Activated T-helper 17 cell treated with anti-CD3 and anti-CD28 coated beads, Interleukin-2, amount 50 U/mL, for 72 hours (primary cell): ENCODE measurements at regions not wholly inside any gene's neighbourhood (a gene's known extent, or its start where the extent isn't known, plus 50 kb on each side); places are given as distances from the start of the nearest gene placed in this dataset.

ENCODE experiments used
- ATAC-seq: fragments of 150-1000 bp; cut with Tn5 transposase; replicated peaks from 2 replicates; pipeline ENCODE4 v1.10.0; 2021; ENCODE audit warnings: mild to moderate bottlenecking, moderate library complexity
- H3K27ac Mint-ChIP-seq: one replicate; pipeline ENCODE4 v1.8.0; 2022; ENCODE audit warnings: mixed read lengths
- H3K27me3 Mint-ChIP-seq: one replicate; pipeline ENCODE4 v1.8.0; 2022; ENCODE audit warnings: mixed read lengths
- H3K36me3 Mint-ChIP-seq: one replicate; pipeline ENCODE4 v1.8.0; 2022; ENCODE audit warnings: low read depth, mild to moderate bottlenecking, mixed read lengths
- H3K4me1 Mint-ChIP-seq: one replicate; pipeline ENCODE4 v1.8.0; 2022; ENCODE audit warnings: mixed read lengths
- H3K4me3 Mint-ChIP-seq: one replicate; pipeline ENCODE4 v1.8.0; 2022; ENCODE audit warnings: mild to moderate bottlenecking, mixed read lengths
- H3K9me3 Mint-ChIP-seq: one replicate; pipeline ENCODE4 v1.8.0; 2022; ENCODE audit warnings: mixed read lengths

DNA sequence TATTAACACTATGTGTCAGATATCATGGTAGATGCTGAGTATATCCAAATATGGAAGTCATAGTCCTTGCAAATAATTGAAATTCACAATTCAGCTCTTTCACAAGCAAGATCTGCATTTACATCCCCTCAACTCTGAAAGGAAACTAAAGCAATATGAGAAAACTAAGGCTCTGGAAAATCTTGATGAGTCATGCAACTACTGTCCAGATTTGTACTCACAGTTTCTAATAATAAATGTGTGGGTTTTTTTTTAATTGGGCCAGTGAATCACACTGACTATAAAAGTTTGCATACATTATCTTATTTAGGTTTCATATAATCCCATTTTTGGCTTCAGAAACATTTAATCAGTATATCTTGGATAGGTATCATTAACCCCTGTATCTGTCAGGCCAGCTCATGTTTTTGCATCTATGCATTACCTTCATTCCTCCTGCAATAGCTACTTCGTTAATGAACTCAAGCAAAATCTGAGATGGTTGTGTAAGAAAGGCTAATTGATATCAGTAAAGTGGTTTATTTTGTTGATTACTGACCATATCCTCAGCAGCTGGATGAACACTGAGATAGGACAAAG is 58.7 kb upstream of the PRR16 start:
- Mint-ChIP-seq H3K4me3 (no peak overlapping the region), H3K4me1 (no peaks in the 10 kb centered on the region), H3K27me3 (no peaks in the 10 kb centered on the region), H3K27ac (no peak overlapping the region), H3K9me3 (peaks cover 3% of the 10 kb centered on the region), H3K36me3 (no peaks in the 10 kb centered on the region)
- ATAC-seq: no peak

DNA sequence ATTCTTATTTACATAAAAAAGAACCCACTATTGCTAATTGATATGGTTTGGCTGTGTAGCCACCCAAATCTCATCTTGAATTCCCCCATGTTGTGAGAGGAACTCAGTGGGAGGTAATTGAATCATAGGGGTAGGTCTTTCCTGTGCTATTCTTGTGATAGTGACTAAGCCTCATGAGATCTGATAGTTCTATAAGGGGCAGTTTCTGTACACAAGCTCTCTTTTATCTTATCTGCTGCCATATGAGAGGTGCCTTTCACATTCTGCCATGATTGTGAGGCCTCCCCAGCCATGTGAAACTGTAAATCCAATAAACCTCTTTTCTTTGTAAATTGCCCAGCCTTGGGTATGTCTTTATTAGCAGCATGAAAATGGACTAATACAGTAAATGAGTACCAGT is 58.2 kb upstream of the PRR16 start:
- H3K9me3 Mint-ChIP-seq: no peaks in the 10 kb centered on the region
- no peak overlapping the region for H3K27ac Mint-ChIP-seq
- no peaks in the 10 kb centered on the region for H3K27me3 Mint-ChIP-seq

GRCh38 chr5:120413686-120414085 is 50.4 kb upstream of the PRR16 start:
- no peaks in the 10 kb centered on the region for H3K36me3 Mint-ChIP-seq

More for the DNA sequence above, 58.2 kb upstream of the PRR16 start:
- no peak overlapping the region for H3K4me3 Mint-ChIP-seq
- no peaks in the 10 kb centered on the region for H3K4me1 Mint-ChIP-seq
- ATAC-seq: no peak
- no peaks in the 10 kb centered on the region for H3K36me3 Mint-ChIP-seq

More at GRCh38 chr5:120413686-120414085, 50.4 kb upstream of the PRR16 start:
- H3K4me3 Mint-ChIP-seq: no peak overlapping the region
- H3K9me3 Mint-ChIP-seq: no peaks in the 10 kb centered on the region
- H3K27me3 Mint-ChIP-seq: no peaks in the 10 kb centered on the region
- no peaks in the 10 kb centered on the region for H3K4me1 Mint-ChIP-seq
- H3K27ac Mint-ChIP-seq: no peak overlapping the region
- ATAC-seq: no peak
